H1 (cell line): ENCODE measurements at regions not wholly inside any gene's neighbourhood (a gene's known extent, or its start where the extent isn't known, plus 50 kb on each side); places are given as distances from the start of the nearest gene placed in this dataset.

ENCODE experiments used
- CEBPB ChIP-seq: IDR thresholded peaks from 2 replicates; pipeline ENCODE4 v1.6.1; 2012; ENCODE audit warnings: low read depth, low read length
- EZH2 ChIP-seq: fragments of 200-600 bp; sonication (generic); IDR thresholded peaks from 2 replicates; pipeline ENCODE4 v1.7.1; 2012; ENCODE audit warnings: low read depth, mild to moderate bottlenecking, moderate library complexity, low read length, inconsistent platforms; ENCODE audit not compliant: severe bottlenecking
- FOSL1 ChIP-seq: IDR thresholded peaks from 2 replicates; pipeline ENCODE4 v1.6.1; 2011; ENCODE audit warnings: mild to moderate bottlenecking, low read depth, low read length, moderate library complexity; ENCODE audit not compliant: insufficient read depth
- NANOG ChIP-seq: IDR thresholded peaks from 2 replicates; pipeline ENCODE4 v1.6.1; 2011; ENCODE audit warnings: low read length, low read depth, mild to moderate bottlenecking, inconsistent platforms; ENCODE audit not compliant: insufficient read depth, poor library complexity, severe bottlenecking
- RAD21 ChIP-seq, 2 experiments: IDR thresholded peaks in 1 of 2; conservative IDR thresholded peaks in 1 of 2; 2 replicates each; pipeline ENCODE4 v1.6.1; 2011; ENCODE audit warnings: low read depth in 2 of 2, low read length in 2 of 2, improper control_type of control experiment in 1 of 2, inconsistent platforms in 1 of 2, mild to moderate bottlenecking in 1 of 2, moderate library complexity in 1 of 2
- RNF2 ChIP-seq: fragments of 200-900, 300-1000 bp; sonication (generic); IDR thresholded peaks from 2 replicates; pipeline ENCODE4 v1.7.1; 2016; ENCODE audit warnings: borderline replicate concordance, low read depth, mild to moderate bottlenecking, antibody characterized with exemption, low read length; ENCODE audit not compliant: poor library complexity, severe bottlenecking; ENCODE audit errors: missing control alignments
- TF ChIP-seq, protein P1 (sequence below): IDR thresholded peaks from 2 replicates; pipeline ENCODE4 v1.6.1; 2012; ENCODE audit warnings: low read length, inconsistent platforms

DNA sequence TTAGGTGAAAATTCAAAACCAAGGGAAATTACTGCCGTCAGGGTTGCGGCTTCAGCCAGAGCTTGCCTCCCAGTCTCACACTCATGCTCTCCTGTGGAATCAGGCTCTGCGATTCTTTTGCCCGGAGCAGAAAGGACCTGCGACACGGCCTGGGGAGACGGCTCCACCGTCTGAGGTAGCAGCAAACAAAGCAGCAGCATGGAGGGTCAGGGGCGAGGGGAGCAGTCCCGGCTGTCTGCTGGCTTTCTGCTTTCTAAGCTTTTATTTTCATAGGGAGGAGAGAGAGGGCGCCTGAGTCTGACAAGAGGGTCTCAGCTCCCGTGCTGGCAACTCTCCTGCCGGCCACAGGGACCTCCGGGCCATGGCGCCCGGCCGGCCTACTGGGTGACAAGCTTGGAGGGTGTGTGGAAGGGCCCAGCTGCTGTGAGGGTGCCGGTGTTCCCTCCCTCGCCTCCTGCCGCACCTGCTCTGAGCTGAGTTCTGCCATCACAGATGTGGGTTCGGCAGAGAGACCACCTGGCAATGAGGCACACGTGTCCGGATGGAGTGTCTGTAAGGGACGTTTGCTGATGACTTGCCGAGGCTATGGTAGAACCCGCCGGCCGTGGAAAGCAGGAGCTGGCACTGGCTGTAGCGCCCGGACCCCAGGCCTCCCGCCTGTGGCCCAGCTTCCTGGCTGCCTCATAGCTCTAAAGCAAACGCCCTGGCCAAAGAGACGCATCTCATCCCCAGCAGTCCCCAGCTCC is 66.2 kb upstream of the CTDP1 start (continued):
- TF ChIP-seq, protein P1, sequence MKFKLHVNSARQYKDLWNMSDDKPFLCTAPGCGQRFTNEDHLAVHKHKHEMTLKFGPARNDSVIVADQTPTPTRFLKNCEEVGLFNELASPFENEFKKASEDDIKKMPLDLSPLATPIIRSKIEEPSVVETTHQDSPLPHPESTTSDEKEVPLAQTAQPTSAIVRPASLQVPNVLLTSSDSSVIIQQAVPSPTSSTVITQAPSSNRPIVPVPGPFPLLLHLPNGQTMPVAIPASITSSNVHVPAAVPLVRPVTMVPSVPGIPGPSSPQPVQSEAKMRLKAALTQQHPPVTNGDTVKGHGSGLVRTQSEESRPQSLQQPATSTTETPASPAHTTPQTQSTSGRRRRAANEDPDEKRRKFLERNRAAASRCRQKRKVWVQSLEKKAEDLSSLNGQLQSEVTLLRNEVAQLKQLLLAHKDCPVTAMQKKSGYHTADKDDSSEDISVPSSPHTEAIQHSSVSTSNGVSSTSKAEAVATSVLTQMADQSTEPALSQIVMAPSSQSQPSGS, result no peak
- no peak for TF ChIP-seq FOSL1
- TF ChIP-seq EZH2, result no peak
- no peak for TF ChIP-seq CEBPB
- TF ChIP-seq RAD21 (IDR thresholded peaks at IDR 0.05 in 1 of 2, conservative IDR thresholded peaks at IDR 0.05 in 1 of 2; ENCODE audit: low read depth in 2 of 2, low read length in 2 of 2), result no peak
- no peak for TF ChIP-seq NANOG
- TF ChIP-seq RNF2, result no peak
- TF ChIP-seq, all 59 proteins: peak for 0
